ENCODE measurements at regions not wholly inside any gene's neighbourhood (a gene's known extent, or its start where the extent isn't known, plus 50 kb on each side); places are given as distances from the start of the nearest gene placed in this dataset.

GRCh38 chr6:22681761-22682160 lies 112.4 kb downstream of the HDGFL1 start:
- no peak for FAIRE-seq

GRCh38 chr6:22682979-22683378 lies 113.6 kb downstream of the HDGFL1 start:
- DNase-seq, result no peak
- Histone ChIP-seq H3K27ac (ENCODE audit: low read depth in 2 of 2, low read length in 2 of 2) (no peak overlapping the region), H3K4me3 (ENCODE audit: low read length in 3 of 3) (no peak overlapping the region), H3K9ac (ENCODE audit: low read length in 3 of 3) (no peak overlapping the region), H3K27me3 (ENCODE audit: control insufficient read depth, insufficient read depth, low read length) (no peaks in the 10 kb centered on the region), H3K4me1 (ENCODE audit: control insufficient read depth in 2 of 3, insufficient read depth in 2 of 3, low read depth in 1 of 3, low read length in 3 of 3) (no peaks in the 10 kb centered on the region), H3K9me3 (ENCODE audit: control insufficient read depth in 2 of 3, insufficient read depth in 1 of 3, low read length in 3 of 3) (no peaks in the 10 kb centered on the region), H3K36me3 (ENCODE audit: control insufficient read depth in 2 of 3, insufficient read depth in 3 of 3, low read length in 3 of 3) (no peaks in the 10 kb centered on the region)
- TF ChIP-seq, protein P1, sequence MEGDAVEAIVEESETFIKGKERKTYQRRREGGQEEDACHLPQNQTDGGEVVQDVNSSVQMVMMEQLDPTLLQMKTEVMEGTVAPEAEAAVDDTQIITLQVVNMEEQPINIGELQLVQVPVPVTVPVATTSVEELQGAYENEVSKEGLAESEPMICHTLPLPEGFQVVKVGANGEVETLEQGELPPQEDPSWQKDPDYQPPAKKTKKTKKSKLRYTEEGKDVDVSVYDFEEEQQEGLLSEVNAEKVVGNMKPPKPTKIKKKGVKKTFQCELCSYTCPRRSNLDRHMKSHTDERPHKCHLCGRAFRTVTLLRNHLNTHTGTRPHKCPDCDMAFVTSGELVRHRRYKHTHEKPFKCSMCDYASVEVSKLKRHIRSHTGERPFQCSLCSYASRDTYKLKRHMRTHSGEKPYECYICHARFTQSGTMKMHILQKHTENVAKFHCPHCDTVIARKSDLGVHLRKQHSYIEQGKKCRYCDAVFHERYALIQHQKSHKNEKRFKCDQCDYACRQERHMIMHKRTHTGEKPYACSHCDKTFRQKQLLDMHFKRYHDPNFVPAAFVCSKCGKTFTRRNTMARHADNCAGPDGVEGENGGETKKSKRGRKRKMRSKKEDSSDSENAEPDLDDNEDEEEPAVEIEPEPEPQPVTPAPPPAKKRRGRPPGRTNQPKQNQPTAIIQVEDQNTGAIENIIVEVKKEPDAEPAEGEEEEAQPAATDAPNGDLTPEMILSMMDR (IDR thresholded peaks at IDR 0.05; ENCODE audit: borderline replicate concordance, extremely low read depth, insufficient read depth), result no peak
- FAIRE-seq, result no peak
- intact Hi-C loops (cut with DNase I), result no loop called here

More at GRCh38 chr6:22681761-22682160, 112.4 kb downstream of the HDGFL1 start:
- Histone ChIP-seq H3K27me3 (ENCODE audit: control insufficient read depth, insufficient read depth, low read length) (no peaks in the 10 kb centered on the region), H3K36me3 (ENCODE audit: control insufficient read depth in 2 of 3, insufficient read depth in 3 of 3, low read length in 3 of 3) (no peaks in the 10 kb centered on the region), H3K27ac (ENCODE audit: low read depth in 2 of 2, low read length in 2 of 2) (no peak overlapping the region), H3K9ac (ENCODE audit: low read length in 3 of 3) (no peak overlapping the region), H3K4me1 (ENCODE audit: control insufficient read depth in 2 of 3, insufficient read depth in 2 of 3, low read depth in 1 of 3, low read length in 3 of 3) (no peaks in the 10 kb centered on the region), H3K9me3 (ENCODE audit: control insufficient read depth in 2 of 3, insufficient read depth in 1 of 3, low read length in 3 of 3) (no peaks in the 10 kb centered on the region), H3K4me3 (ENCODE audit: low read length in 3 of 3) (no peak overlapping the region)
- intact Hi-C loops (cut with DNase I), result no loop called here
- TF ChIP-seq, protein P1 (IDR thresholded peaks at IDR 0.05; ENCODE audit: borderline replicate concordance, extremely low read depth, insufficient read depth), result no peak
- DNase-seq, result no peak

GRCh38 chr6:22690446-22690845 lies 121.1 kb downstream of the HDGFL1 start:
- Histone ChIP-seq H3K36me3 (ENCODE audit: control insufficient read depth in 2 of 3, insufficient read depth in 3 of 3, low read length in 3 of 3) (no peaks in the 10 kb centered on the region), H3K4me3 (ENCODE audit: low read length in 3 of 3) (no peak overlapping the region), H3K9me3 (ENCODE audit: control insufficient read depth in 2 of 3, insufficient read depth in 1 of 3, low read length in 3 of 3) (no peaks in the 10 kb centered on the region), H3K27ac (ENCODE audit: low read depth in 2 of 2, low read length in 2 of 2) (no peak overlapping the region), H3K27me3 (ENCODE audit: control insufficient read depth, insufficient read depth, low read length) (no peaks in the 10 kb centered on the region), H3K9ac (ENCODE audit: low read length in 3 of 3) (no peak overlapping the region), H3K4me1 (ENCODE audit: control insufficient read depth in 2 of 3, insufficient read depth in 2 of 3, low read depth in 1 of 3, low read length in 3 of 3) (no peaks in the 10 kb centered on the region)
- intact Hi-C loops (cut with DNase I), result no loop called here
- no peak for DNase-seq
- TF ChIP-seq, protein P1 (IDR thresholded peaks at IDR 0.05; ENCODE audit: borderline replicate concordance, extremely low read depth, insufficient read depth), result no peak
- FAIRE-seq, result no peak

GRCh38 chr6:22694092-22694724 lies 124.8 kb downstream of the HDGFL1 start:
- FAIRE-seq (no peak), DNase-seq (no peak)
- Histone ChIP-seq H3K9ac (ENCODE audit: low read length in 3 of 3) (no peak overlapping the region), H3K36me3 (ENCODE audit: control insufficient read depth in 2 of 3, insufficient read depth in 3 of 3, low read length in 3 of 3) (no peaks in the 10 kb centered on the region), H3K27me3 (ENCODE audit: control insufficient read depth, insufficient read depth, low read length) (no peaks in the 10 kb centered on the region), H3K9me3 (ENCODE audit: control insufficient read depth in 2 of 3, insufficient read depth in 1 of 3, low read length in 3 of 3) (no peaks in the 10 kb centered on the region), H3K27ac (ENCODE audit: low read depth in 2 of 2, low read length in 2 of 2) (no peak overlapping the region), H3K4me3 (ENCODE audit: low read length in 3 of 3) (no peak overlapping the region), H3K4me1 (ENCODE audit: control insufficient read depth in 2 of 3, insufficient read depth in 2 of 3, low read depth in 1 of 3, low read length in 3 of 3) (no peaks in the 10 kb centered on the region)
- intact Hi-C loops (cut with DNase I), result no loop called here
- TF ChIP-seq, protein P1 (IDR thresholded peaks at IDR 0.05; ENCODE audit: borderline replicate concordance, extremely low read depth, insufficient read depth), result no peak
